GM18951 (cell line): ENCODE measurements at regions not wholly inside any gene's neighbourhood (a gene's known extent, or its start where the extent isn't known, plus 50 kb on each side); places are given as distances from the start of the nearest gene placed in this dataset.
"Not testable (repeated sequence)": the region's sequence is repeated elsewhere in the genome, so short reads cannot be mapped to it uniquely, and the experiment has no call there.

ENCODE experiments used
- POLR2A ChIP-seq: IDR thresholded peaks from 4 replicates; pipeline ENCODE4 v1.6.1; 2011; ENCODE audit warnings: mild to moderate bottlenecking; ENCODE audit not compliant: insufficient read length, insufficient read depth; ENCODE audit errors: extremely low read depth
- in situ Hi-C: fragments of 300-500 bp; cut with MboI; formaldehyde crosslinking; loops from one replicate; pipeline ENCODE4 v1.12.0; 2022; ENCODE audit warnings: low sequenced_read_pairs, mixed read lengths, inconsistent platforms; ENCODE audit not compliant: unreplicated experiment

GRCh38 chr7:81110673-81111072 is 191.8 kb upstream of the SEMA3C start:
- in situ Hi-C loops: no loop called here
- no peak for TF ChIP-seq POLR2A

GRCh38 chr7:81098213-81098612 is 179.4 kb upstream of the SEMA3C start:
- in situ Hi-C loops: no loop called here
- TF ChIP-seq POLR2A: no peak

- in situ Hi-C loops: no loop called here
- no peak for TF ChIP-seq POLR2A
Measured at GRCh38 chr7:81094952-81095351, 176.1 kb upstream of the SEMA3C start.

- TF ChIP-seq POLR2A: no peak
- in situ Hi-C loops: no loop called here
Measured at GRCh38 chr7:81081616-81082015, 162.8 kb upstream of the SEMA3C start.

- in situ Hi-C loops: no loop called here
Measured at GRCh38 chr7:81080553-81080952, 161.7 kb upstream of the SEMA3C start.

GRCh38 chr7:81079746-81080145 is 160.9 kb upstream of the SEMA3C start:
- TF ChIP-seq POLR2A: no peak
- in situ Hi-C loops: no loop called here

More at GRCh38 chr7:81080553-81080952, 161.7 kb upstream of the SEMA3C start:
- TF ChIP-seq POLR2A: no peak

- in situ Hi-C loops: no loop called here
- TF ChIP-seq POLR2A: no peak
Measured at GRCh38 chr7:81075150-81075549, 156.3 kb upstream of the SEMA3C start.

- TF ChIP-seq POLR2A: no peak
- in situ Hi-C loops: no loop called here
Measured at GRCh38 chr7:81074406-81074805, 155.6 kb upstream of the SEMA3C start.

GRCh38 chr7:81073931-81074251 is 155.0 kb upstream of the SEMA3C start:
- in situ Hi-C loops: no loop called here
- no peak for TF ChIP-seq POLR2A

GRCh38 chr7:81070956-81071355 is 152.1 kb upstream of the SEMA3C start:
- in situ Hi-C loops: no loop called here
- TF ChIP-seq POLR2A: no peak

- TF ChIP-seq POLR2A: no peak
- in situ Hi-C loops: no loop called here
Measured at GRCh38 chr7:81066797-81067196, 147.9 kb upstream of the SEMA3C start.

GRCh38 chr7:81064426-81064825 is 145.6 kb upstream of the SEMA3C start:
- TF ChIP-seq POLR2A: no peak
- in situ Hi-C loops: no loop called here

- TF ChIP-seq POLR2A: no peak
- in situ Hi-C loops: no loop called here
Measured at GRCh38 chr7:81062755-81063154, 143.9 kb upstream of the SEMA3C start.

GRCh38 chr7:81057469-81057868 is 138.6 kb upstream of the SEMA3C start:
- in situ Hi-C loops: not testable (repeated sequence)

GRCh38 chr7:81053623-81054022 is 134.8 kb upstream of the SEMA3C start:
- no peak for TF ChIP-seq POLR2A
- in situ Hi-C loops: no loop called here
